Fibroblast of villous mesenchyme (primary cell): ENCODE measurements at regions not wholly inside any gene's neighbourhood (a gene's known extent, or its start where the extent isn't known, plus 50 kb on each side); places are given as distances from the start of the nearest gene placed in this dataset.

Source experiments
- DNase-seq: peaks from one replicate; pipeline ENCODE4 v3.0.0-alpha.2; 2010; ENCODE audit warnings: low read depth
- H3K4me3 ChIP-seq: 2 replicates; pipeline ENCODE4 v1.5.1; 2011; ENCODE audit warnings: low read depth, mild to moderate bottlenecking, low read length
- CTCF ChIP-seq: IDR thresholded peaks from 2 replicates; pipeline ENCODE4 v1.5.1; 2012; ENCODE audit warnings: low read depth, mild to moderate bottlenecking, low read length; ENCODE audit not compliant: insufficient read depth

- peak; percentile 29 for DNase-seq
- no peak overlapping the region for H3K4me3 ChIP-seq
- no peak for TF ChIP-seq CTCF
Measured at GRCh38 chr6:15793288-15793687, 130.5 kb upstream of the DTNBP1 start.

- no peak for DNase-seq
- no peak overlapping the region for H3K4me3 ChIP-seq
- no peak for TF ChIP-seq CTCF
Measured at GRCh38 chr6:15792842-15793241, 130.0 kb upstream of the DTNBP1 start.

- no peak overlapping the region for H3K4me3 ChIP-seq
- TF ChIP-seq CTCF: no peak
- no peak for DNase-seq
Measured at GRCh38 chr6:15791448-15792181, 128.8 kb upstream of the DTNBP1 start.

- DNase-seq: no peak
- H3K4me3 ChIP-seq: no peak overlapping the region
- TF ChIP-seq CTCF: no peak
Measured at GRCh38 chr6:15790116-15790515, 127.3 kb upstream of the DTNBP1 start.

- TF ChIP-seq CTCF: no peak
- no peak overlapping the region for H3K4me3 ChIP-seq
- no peak for DNase-seq
Measured at GRCh38 chr6:15786846-15787245, 124.0 kb upstream of the DTNBP1 start.

GRCh38 chr6:15783484-15783883, 120.7 kb upstream of the DTNBP1 start:
- TF ChIP-seq CTCF: no peak
- H3K4me3 ChIP-seq: no peak overlapping the region
- DNase-seq: no peak

- no peak overlapping the region for H3K4me3 ChIP-seq
- no peak for TF ChIP-seq CTCF
- DNase-seq: no peak
Measured at GRCh38 chr6:15781890-15782289, 119.1 kb upstream of the DTNBP1 start.
